ENCODE measurements at regions not wholly inside any gene's neighbourhood (a gene's known extent, or its start where the extent isn't known, plus 50 kb on each side); places are given as distances from the start of the nearest gene placed in this dataset.
"Not testable (repeated sequence)": the region's sequence is repeated elsewhere in the genome, so short reads cannot be mapped to it uniquely, and the experiment has no call there.

GRCh38 chr20:12857643-12858042 is 151.1 kb upstream of the SPTLC3 start:
- not testable (repeated sequence) for TF ChIP-seq CTCF (IDR thresholded peaks at IDR 0.05); EZH2 (IDR thresholded peaks at IDR 0.05; ENCODE audit: borderline replicate concordance, insufficient read depth, low read depth, low read length, poor library complexity, severe bottlenecking)

Measured in B cell (primary cell).